ENCODE measurements at regions not wholly inside any gene's neighbourhood (a gene's known extent, or its start where the extent isn't known, plus 50 kb on each side); places are given as distances from the start of the nearest gene placed in this dataset.

- no peaks in the 10 kb centered on the region for H3K79me2 ChIP-seq (ENCODE audit: insufficient read depth, low read depth)
- no peak overlapping the region for H3K4me2 ChIP-seq
- no peaks in the 10 kb centered on the region for H4K20me1 ChIP-seq (ENCODE audit: insufficient read depth)
- H3K4me3 ChIP-seq (IDR thresholded peaks at IDR 0.05; ENCODE audit: insufficient read depth, low read depth, low read length): no peak overlapping the region
- no peaks in the 10 kb centered on the region for H3K4me1 ChIP-seq (ENCODE audit: low read depth, poor library complexity, severe bottlenecking)
- H3K27ac ChIP-seq: no peak overlapping the region
- no peaks in the 10 kb centered on the region for H3K27me3 ChIP-seq (ENCODE audit: insufficient read depth, low read depth)
- no peak overlapping the region for H3K9ac ChIP-seq
- no peak overlapping the region for H2AFZ ChIP-seq (ENCODE audit: low read depth)
- H3K36me3 ChIP-seq (ENCODE audit: insufficient read depth): no peaks in the 10 kb centered on the region
- no peak for TF ChIP-seq CTCF (conservative IDR thresholded peaks at IDR 0.05; ENCODE audit: low read depth, low read length)
Observed at GRCh38 chr9:99282406-99282805, 60.3 kb downstream of the SEC61B start.

DNA sequence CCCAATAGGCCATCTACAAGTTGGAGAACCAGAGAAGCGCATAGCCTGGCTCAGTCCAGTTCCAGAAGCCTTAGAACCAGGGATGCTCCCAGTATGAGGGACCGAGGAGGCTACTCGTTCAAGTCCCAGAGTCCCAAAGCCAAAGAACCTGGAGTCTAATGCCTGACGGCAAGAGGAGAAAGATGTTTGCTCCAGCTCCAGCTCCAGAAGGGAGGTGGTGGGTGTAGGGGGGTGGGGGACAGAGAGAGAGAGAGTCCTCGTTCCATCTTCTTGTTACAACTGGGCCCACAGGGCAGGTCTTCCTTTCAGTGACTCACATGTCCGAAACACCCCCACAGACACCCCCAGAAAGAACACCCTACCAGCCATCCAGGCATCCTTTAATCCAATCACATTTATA is 63.9 kb downstream of the SEC61B start:
- no peak for TF ChIP-seq CTCF (conservative IDR thresholded peaks at IDR 0.05; ENCODE audit: low read depth, low read length)
- no peaks in the 10 kb centered on the region for H3K36me3 ChIP-seq (ENCODE audit: insufficient read depth)

DNA sequence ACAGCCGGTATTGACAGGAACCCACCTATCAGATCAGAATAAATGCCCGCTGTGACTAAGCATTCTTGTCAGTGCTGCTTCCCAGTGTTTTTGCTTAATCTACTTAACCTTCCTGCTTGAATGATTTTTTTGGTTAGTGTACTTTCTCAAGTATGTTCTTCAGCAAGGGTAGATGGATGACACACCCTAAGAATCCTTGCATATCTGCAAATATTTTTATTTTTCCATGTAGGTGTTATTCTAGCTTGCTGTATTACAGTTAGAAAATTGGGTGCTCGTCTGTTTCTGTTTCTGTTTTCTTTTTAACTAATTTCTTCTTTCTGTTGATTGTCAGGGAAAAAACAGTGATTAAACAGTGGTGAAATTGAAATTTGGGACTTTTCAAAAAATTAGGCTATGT is 64.5 kb downstream of the SEC61B start:
- no peaks in the 10 kb centered on the region for H4K20me1 ChIP-seq (ENCODE audit: insufficient read depth)
- H3K27ac ChIP-seq: no peak overlapping the region
- H3K36me3 ChIP-seq (ENCODE audit: insufficient read depth): no peaks in the 10 kb centered on the region
- no peaks in the 10 kb centered on the region for H3K79me2 ChIP-seq (ENCODE audit: insufficient read depth, low read depth)
- H3K27me3 ChIP-seq (ENCODE audit: insufficient read depth, low read depth): no peaks in the 10 kb centered on the region
- H3K9ac ChIP-seq: no peak overlapping the region
- no peak for TF ChIP-seq CTCF (conservative IDR thresholded peaks at IDR 0.05; ENCODE audit: low read depth, low read length)
- no peak overlapping the region for H3K4me3 ChIP-seq (IDR thresholded peaks at IDR 0.05; ENCODE audit: insufficient read depth, low read depth, low read length)
- no peak overlapping the region for H2AFZ ChIP-seq (ENCODE audit: low read depth)
- no peaks in the 10 kb centered on the region for H3K4me1 ChIP-seq (ENCODE audit: low read depth, poor library complexity, severe bottlenecking)
- H3K4me2 ChIP-seq: no peak overlapping the region

More for the DNA sequence above, 63.9 kb downstream of the SEC61B start:
- Histone ChIP-seq H3K27ac (no peak overlapping the region), H3K9ac (no peak overlapping the region), H2AFZ (ENCODE audit: low read depth) (no peak overlapping the region), H4K20me1 (ENCODE audit: insufficient read depth) (no peaks in the 10 kb centered on the region), H3K4me3 (IDR thresholded peaks at IDR 0.05; ENCODE audit: insufficient read depth, low read depth, low read length) (no peak overlapping the region), H3K79me2 (ENCODE audit: insufficient read depth, low read depth) (no peaks in the 10 kb centered on the region), H3K4me1 (ENCODE audit: low read depth, poor library complexity, severe bottlenecking) (no peaks in the 10 kb centered on the region), H3K27me3 (ENCODE audit: insufficient read depth, low read depth) (no peaks in the 10 kb centered on the region), H3K4me2 (no peak overlapping the region)

- Histone ChIP-seq H2AFZ (ENCODE audit: low read depth) (no peak overlapping the region), H3K4me1 (ENCODE audit: low read depth, poor library complexity, severe bottlenecking) (no peaks in the 10 kb centered on the region), H3K9ac (no peak overlapping the region), H3K4me3 (IDR thresholded peaks at IDR 0.05; ENCODE audit: insufficient read depth, low read depth, low read length) (no peak overlapping the region), H3K79me2 (ENCODE audit: insufficient read depth, low read depth) (no peaks in the 10 kb centered on the region), H3K4me2 (no peak overlapping the region), H3K27ac (no peak overlapping the region), H3K36me3 (ENCODE audit: insufficient read depth) (no peaks in the 10 kb centered on the region), H4K20me1 (ENCODE audit: insufficient read depth) (no peaks in the 10 kb centered on the region), H3K27me3 (ENCODE audit: insufficient read depth, low read depth) (no peaks in the 10 kb centered on the region)
- no peak for TF ChIP-seq CTCF (conservative IDR thresholded peaks at IDR 0.05; ENCODE audit: low read depth, low read length)
Observed at GRCh38 chr9:99287641-99288040, 65.6 kb downstream of the SEC61B start.
